ENCODE measurements at regions not wholly inside any gene's neighbourhood (a gene's known extent, or its start where the extent isn't known, plus 50 kb on each side); places are given as distances from the start of the nearest gene placed in this dataset.

DNA sequence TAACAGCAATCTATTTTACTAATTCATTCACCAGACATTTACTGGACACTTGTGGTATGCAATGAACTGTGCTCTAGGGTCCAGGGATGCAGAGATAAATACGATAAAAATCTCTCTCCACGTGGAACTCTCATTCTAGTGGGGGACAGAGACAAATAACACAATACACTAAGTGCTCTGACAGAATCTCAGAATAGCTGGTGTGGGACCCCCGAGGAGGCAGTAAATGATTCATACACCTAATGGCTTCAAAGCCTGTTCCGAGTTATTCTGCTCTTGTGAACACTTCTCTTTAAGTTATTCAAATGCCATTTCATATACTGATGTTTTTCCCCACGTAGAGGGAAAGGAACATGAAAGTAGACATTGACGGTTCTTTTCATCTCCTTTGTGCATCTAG is 302.0 kb upstream of the PDE4D start:
- ATAC-seq (no peak), FAIRE-seq (no peak), DNase-seq (ENCODE audit: low read depth, low spot score) (no peak)
- ChIA-PET SMC1A (ENCODE audit: uncharacterized antibody, unreplicated experiment) (interaction anchor here (0.6 to 1.8 kb wide), 2 partner anchors 8 to 337 kb away, joined by 4 to 5 read pairs; no protein-coding TSS in a partner anchor), POLR2A (no interaction called here), CTCF (no interaction called here), RAD21 (ENCODE audit: unreplicated experiment) (no interaction called here)
- Histone ChIP-seq H3K36me3 (ENCODE audit: control insufficient read depth in 2 of 2, insufficient read depth in 2 of 2, low read length in 1 of 2) (no peaks in the 10 kb centered on the region), H3K4me2 (ENCODE audit: control insufficient read depth, insufficient read depth) (no peak overlapping the region), H3K27ac (ENCODE audit: control insufficient read depth, insufficient read depth) (no peak overlapping the region), H3K4me3 (no peak overlapping the region), H3K79me2 (ENCODE audit: control insufficient read depth, insufficient read depth, low read length) (no peaks in the 10 kb centered on the region), H3K4me1 (ENCODE audit: control insufficient read depth, insufficient read depth, low read length) (no peaks in the 10 kb centered on the region), H3K27me3 (replicated peaks in 1 of 2; ENCODE audit: control insufficient read depth in 2 of 2, insufficient read depth in 2 of 2, low read length in 1 of 2) (no peaks in the 10 kb centered on the region), H4K20me1 (ENCODE audit: control insufficient read depth, insufficient read depth) (no peaks in the 10 kb centered on the region), H2AFZ (ENCODE audit: control insufficient read depth, low read depth, low read length) (no peak overlapping the region), H3K9me3 (replicated peaks; ENCODE audit: control insufficient read depth, insufficient read depth, low read length) (no peaks in the 10 kb centered on the region; the same call in 2 of the 3 replicates), H3K9ac (ENCODE audit: control insufficient read depth, insufficient read depth, low read length) (no peak overlapping the region)
- in situ Hi-C loops (cut with MboI), result no loop called here
- TF ChIP-seq SMC3 (IDR thresholded peaks at IDR 0.05; ENCODE audit: borderline replicate concordance, low read length) (no peak), LARP7 (IDR thresholded peaks at IDR 0.05) (no peak), IKZF1 (conservative IDR thresholded peaks at IDR 0.05) (no peak), NFIC (IDR thresholded peaks at IDR 0.05; ENCODE audit: low read depth, low read length) (no peak), SP1 (IDR thresholded peaks at IDR 0.05; ENCODE audit: low read depth, low read length) (no peak), BHLHE40 (IDR thresholded peaks at IDR 0.05; ENCODE audit: borderline replicate concordance in 1 of 2, low read depth in 2 of 2, low read length in 1 of 2) (no peak), ETV6 (conservative IDR thresholded peaks at IDR 0.05 in 1 of 2, IDR thresholded peaks at IDR 0.05 in 1 of 2; ENCODE audit: borderline replicate concordance in 1 of 2, low read depth in 1 of 2) (no peak), CBX3 (IDR thresholded peaks at IDR 0.05; ENCODE audit: borderline replicate concordance, low read depth) (no peak), TCF12 (IDR thresholded peaks at IDR 0.05; ENCODE audit: low read depth, low read length) (no peak)
- TF ChIP-seq, protein P1, sequence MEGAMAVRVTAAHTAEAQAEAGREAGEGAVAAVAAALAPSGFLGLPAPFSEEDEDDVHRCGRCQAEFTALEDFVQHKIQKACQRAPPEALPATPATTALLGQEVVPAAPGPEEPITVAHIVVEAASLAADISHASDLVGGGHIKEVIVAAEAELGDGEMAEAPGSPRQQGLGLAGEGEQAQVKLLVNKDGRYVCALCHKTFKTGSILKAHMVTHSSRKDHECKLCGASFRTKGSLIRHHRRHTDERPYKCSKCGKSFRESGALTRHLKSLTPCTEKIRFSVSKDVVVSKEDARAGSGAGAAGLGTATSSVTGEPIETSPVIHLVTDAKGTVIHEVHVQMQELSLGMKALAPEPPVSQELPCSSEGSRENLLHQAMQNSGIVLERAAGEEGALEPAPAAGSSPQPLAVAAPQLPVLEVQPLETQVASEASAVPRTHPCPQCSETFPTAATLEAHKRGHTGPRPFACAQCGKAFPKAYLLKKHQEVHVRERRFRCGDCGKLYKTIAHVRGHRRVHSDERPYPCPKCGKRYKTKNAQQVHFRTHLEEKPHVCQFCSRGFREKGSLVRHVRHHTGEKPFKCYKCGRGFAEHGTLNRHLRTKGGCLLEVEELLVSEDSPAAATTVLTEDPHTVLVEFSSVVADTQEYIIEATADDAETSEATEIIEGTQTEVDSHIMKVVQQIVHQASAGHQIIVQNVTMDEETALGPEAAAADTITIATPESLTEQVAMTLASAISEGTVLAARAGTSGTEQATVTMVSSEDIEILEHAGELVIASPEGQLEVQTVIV (IDR thresholded peaks at IDR 0.05; ENCODE audit: borderline replicate concordance, partially characterized antibody), result no peak
- TF ChIP-seq, protein P2, sequence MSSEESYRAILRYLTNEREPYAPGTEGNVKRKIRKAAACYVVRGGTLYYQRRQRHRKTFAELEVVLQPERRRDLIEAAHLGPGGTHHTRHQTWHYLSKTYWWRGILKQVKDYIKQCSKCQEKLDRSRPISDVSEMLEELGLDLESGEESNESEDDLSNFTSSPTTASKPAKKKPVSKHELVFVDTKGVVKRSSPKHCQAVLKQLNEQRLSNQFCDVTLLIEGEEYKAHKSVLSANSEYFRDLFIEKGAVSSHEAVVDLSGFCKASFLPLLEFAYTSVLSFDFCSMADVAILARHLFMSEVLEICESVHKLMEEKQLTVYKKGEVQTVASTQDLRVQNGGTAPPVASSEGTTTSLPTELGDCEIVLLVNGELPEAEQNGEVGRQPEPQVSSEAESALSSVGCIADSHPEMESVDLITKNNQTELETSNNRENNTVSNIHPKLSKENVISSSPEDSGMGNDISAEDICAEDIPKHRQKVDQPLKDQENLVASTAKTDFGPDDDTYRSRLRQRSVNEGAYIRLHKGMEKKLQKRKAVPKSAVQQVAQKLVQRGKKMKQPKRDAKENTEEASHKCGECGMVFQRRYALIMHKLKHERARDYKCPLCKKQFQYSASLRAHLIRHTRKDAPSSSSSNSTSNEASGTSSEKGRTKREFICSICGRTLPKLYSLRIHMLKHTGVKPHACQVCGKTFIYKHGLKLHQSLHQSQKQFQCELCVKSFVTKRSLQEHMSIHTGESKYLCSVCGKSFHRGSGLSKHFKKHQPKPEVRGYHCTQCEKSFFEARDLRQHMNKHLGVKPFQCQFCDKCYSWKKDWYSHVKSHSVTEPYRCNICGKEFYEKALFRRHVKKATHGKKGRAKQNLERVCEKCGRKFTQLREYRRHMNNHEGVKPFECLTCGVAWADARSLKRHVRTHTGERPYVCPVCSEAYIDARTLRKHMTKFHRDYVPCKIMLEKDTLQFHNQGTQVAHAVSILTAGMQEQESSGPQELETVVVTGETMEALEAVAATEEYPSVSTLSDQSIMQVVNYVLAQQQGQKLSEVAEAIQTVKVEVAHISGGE (CRISPR knock-in tag; IDR thresholded peaks at IDR 0.05), result no peak
- WGBS (ENCODE audit: insufficient coverage, insufficient replicate concordance, low lambda C conversion rate, missing lambda C conversion rate), result 33% methylated on average over 6 of the region's 6 CpGs
- intact Hi-C loops (cut with micrococcal nuclease; ENCODE audit: unreplicated experiment), result no loop called here
- no TSS peak for BruUV-seq (replicated peaks)
